Right lobe of liver (tissue), 6 donors: ENCODE measurements at regions not wholly inside any gene's neighbourhood (a gene's known extent, or its start where the extent isn't known, plus 50 kb on each side); places are given as distances from the start of the nearest gene placed in this dataset.

Experiments used
- ATAC-seq, 4 donors: fragments of 200-7000 bp; cut with Tn5 transposase; one replicate each; pipeline ENCODE4 v1.9.1; 2020; ENCODE audit warnings: mild to moderate bottlenecking in 4 of 4, moderate library complexity in 4 of 4
- DNase-seq, 3 donors: peaks; one replicate each; pipeline ENCODE4 v3.0.0-alpha.2; 2020
- H3K27ac ChIP-seq, 3 donors: fragments of 200-600 bp; one replicate each; pipeline ENCODE4 v1.8.0; 2022
- H3K27me3 ChIP-seq, 2 donors: fragments of 200-600 bp; one replicate each; pipeline ENCODE4 v1.8.0; 2022
- H3K36me3 ChIP-seq, 4 donors: fragments of 200-600 bp; sonication (generic) in 1 of 4; one replicate each; pipeline versions ENCODE4 v1.5.1 to v1.8.0; 2017 to 2022; ENCODE audit warnings: control low read depth in 1 of 4
- H3K4me1 ChIP-seq, 4 donors: fragments of 200-600 bp; sonication (generic) in 1 of 4; one replicate each; pipeline versions ENCODE4 v1.5.1 to v1.8.0; 2017 to 2022; ENCODE audit warnings: control low read depth in 1 of 4
- H3K4me3 ChIP-seq, 3 donors: fragments of 200-600 bp; one replicate each; pipeline ENCODE4 v1.8.0; 2022
- H3K9me3 ChIP-seq, 4 donors: fragments of 200-600 bp; sonication (generic) in 1 of 4; one replicate each; pipeline versions ENCODE4 v1.5.1 to v1.8.0; 2017 to 2022; ENCODE audit warnings: control low read depth in 1 of 4
- POLR2A ChIP-seq: fragments of 450-650 bp; IDR thresholded peaks from one replicate; pipeline ENCODE4 v1.6.1; 2017; ENCODE audit warnings: antibody characterized with exemption, mild to moderate bottlenecking
- WGBS: methylation state at CpG from one replicate; pipeline ENCODE4 v1.1.6; 2018; ENCODE audit warnings: low coverage, low lambda C conversion rate; ENCODE audit not compliant: insufficient coverage; ENCODE audit errors: missing lambda C conversion rate; 5-methylcytosine and 5-hydroxymethylcytosine counted together
- intact Hi-C, 2 donors: fragments of 100-400 bp; cut with DNase I; formaldehyde crosslinking; loops; one replicate each; pipeline versions ENCODE4 v1.11.2 to v1.14.1; 2022
- TF ChIP-seq, protein P1 (sequence below), 4 donors: fragments of 200-600 bp in 3 of 4; fragments of 450-650 bp in 1 of 4; IDR thresholded peaks; one replicate each; pipeline versions ENCODE4 v1.5.1 to v1.8.0; 2016 to 2022; ENCODE audit warnings: antibody characterized with exemption in 4 of 4, mild to moderate bottlenecking in 2 of 4
- donor health status: DM: no; HTN: yes; CAD: no.
- donor health status: DM: no; HTN: no; CAD: no.
- donor health status: DM: no; HTN: no; CAD: no.
- donor health status: DM: no; HTN: yes; CAD: no.
- donor health status: DM: no; HTN: yes; CAD: no.

DNA sequence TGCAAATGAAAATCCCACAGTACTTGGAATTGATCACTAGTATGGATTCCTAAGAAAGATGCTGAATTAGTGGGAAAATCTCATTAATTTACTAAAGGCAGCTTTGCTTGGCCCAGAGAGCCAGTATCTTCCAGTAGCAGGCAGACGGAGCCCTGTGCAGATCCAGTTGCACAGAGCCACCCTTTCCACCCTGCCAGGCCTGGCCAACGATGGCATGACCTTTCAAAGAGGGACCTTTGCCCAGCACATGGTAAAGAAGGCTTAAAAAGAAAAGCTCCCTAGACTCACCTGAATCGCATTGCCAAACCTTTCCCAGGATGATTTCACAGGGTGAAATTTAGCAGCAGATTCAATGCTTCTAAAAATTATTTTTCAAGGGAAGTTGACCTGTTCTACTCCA is 170.5 kb upstream of the CAMK1G start:
- H3K36me3 ChIP-seq: no peaks in the 10 kb centered on the region
- peak; percentile 37 to 87 (median 48) for ATAC-seq
- intact Hi-C loops: no loop called here
- H3K9me3 ChIP-seq: no peaks in the 10 kb centered on the region
- TF ChIP-seq POLR2A: no peak
- TF ChIP-seq, protein P1, sequence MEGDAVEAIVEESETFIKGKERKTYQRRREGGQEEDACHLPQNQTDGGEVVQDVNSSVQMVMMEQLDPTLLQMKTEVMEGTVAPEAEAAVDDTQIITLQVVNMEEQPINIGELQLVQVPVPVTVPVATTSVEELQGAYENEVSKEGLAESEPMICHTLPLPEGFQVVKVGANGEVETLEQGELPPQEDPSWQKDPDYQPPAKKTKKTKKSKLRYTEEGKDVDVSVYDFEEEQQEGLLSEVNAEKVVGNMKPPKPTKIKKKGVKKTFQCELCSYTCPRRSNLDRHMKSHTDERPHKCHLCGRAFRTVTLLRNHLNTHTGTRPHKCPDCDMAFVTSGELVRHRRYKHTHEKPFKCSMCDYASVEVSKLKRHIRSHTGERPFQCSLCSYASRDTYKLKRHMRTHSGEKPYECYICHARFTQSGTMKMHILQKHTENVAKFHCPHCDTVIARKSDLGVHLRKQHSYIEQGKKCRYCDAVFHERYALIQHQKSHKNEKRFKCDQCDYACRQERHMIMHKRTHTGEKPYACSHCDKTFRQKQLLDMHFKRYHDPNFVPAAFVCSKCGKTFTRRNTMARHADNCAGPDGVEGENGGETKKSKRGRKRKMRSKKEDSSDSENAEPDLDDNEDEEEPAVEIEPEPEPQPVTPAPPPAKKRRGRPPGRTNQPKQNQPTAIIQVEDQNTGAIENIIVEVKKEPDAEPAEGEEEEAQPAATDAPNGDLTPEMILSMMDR (IDR thresholded peaks at IDR 0.05): no peak
- no peak overlapping the region for H3K27ac ChIP-seq
- DNase-seq: peak in 1 of 3 donors; percentile 62
- WGBS: 39% methylated on average over 3 of the region's 3 CpGs
- H3K27me3 ChIP-seq: no peaks in the 10 kb centered on the region
- H3K4me3 ChIP-seq: no peak overlapping the region
- peaks cover 0 to 7% (median 0%) of the 10 kb centered on the region in 4 donors for H3K4me1 ChIP-seq

DNA sequence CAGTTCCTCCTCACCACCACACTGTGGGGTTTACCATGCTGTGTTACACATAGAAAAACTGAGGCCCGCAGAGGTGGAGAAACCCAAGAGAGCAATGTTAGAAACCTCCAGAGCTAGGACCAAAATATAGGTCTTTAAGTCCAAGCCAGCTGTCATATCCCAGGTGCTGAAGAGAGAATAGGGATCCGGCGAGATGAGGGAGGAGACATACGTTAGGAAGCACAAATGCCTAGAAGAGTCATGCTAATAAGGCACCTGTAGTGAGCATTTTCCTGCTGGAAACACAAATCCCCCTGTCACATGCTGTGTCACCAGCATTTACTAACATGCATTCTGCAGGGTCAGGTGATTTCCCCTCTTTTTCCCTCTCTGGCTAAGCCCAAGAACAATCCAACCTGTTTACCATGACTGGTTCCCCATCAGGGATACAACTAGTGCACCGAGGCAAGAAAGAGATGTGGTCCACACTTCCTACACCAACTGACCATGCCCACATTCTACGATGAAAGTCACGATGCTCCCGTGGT is 168.6 kb upstream of the CAMK1G start:
- Histone ChIP-seq H3K36me3 (no peaks in the 10 kb centered on the region), H3K27me3 (no peaks in the 10 kb centered on the region), H3K27ac (no peak overlapping the region), H3K4me3 (no peak overlapping the region), H3K4me1 (peaks cover 0 to 7% (median 0%) of the 10 kb centered on the region in 4 donors), H3K9me3 (no peaks in the 10 kb centered on the region)
- intact Hi-C loops: no loop called here
- 68% methylated on average over 8 of the region's 8 CpGs for WGBS
- ATAC-seq: no peak
- TF ChIP-seq POLR2A: no peak
- TF ChIP-seq, protein P1 (IDR thresholded peaks at IDR 0.05): no peak
- no peak for DNase-seq

DNA sequence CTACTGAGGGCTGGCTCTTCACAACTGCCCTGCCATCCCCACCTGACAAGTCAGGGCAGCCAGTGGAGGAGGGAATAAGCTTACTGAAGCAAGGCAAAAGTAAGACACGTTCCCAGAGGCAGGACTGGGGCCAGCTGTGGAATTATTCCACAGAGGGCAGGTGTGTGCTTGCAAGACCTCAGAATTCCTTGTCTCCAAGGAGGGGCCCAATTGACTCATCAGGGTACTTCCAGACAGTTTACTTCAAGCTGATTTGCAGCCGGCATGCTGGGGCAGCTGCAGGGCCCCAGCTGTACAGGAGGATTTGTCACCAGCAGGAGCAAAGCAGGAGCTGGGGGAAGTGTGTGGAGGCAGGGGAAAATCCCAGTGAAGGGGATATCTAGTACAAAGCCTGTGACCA is 167.5 kb upstream of the CAMK1G start:
- ATAC-seq (no peak), DNase-seq (no peak)
- Histone ChIP-seq H3K9me3 (no peaks in the 10 kb centered on the region), H3K27me3 (no peaks in the 10 kb centered on the region), H3K36me3 (no peaks in the 10 kb centered on the region), H3K4me1 (peaks cover 0 to 7% (median 0%) of the 10 kb centered on the region in 4 donors), H3K27ac (no peak overlapping the region), H3K4me3 (no peak overlapping the region)
- 18% methylated on average over 1 of the region's 2 CpGs for WGBS
- intact Hi-C loops: no loop called here
- no peak for TF ChIP-seq POLR2A
- TF ChIP-seq, protein P1 (IDR thresholded peaks at IDR 0.05): no peak

DNA sequence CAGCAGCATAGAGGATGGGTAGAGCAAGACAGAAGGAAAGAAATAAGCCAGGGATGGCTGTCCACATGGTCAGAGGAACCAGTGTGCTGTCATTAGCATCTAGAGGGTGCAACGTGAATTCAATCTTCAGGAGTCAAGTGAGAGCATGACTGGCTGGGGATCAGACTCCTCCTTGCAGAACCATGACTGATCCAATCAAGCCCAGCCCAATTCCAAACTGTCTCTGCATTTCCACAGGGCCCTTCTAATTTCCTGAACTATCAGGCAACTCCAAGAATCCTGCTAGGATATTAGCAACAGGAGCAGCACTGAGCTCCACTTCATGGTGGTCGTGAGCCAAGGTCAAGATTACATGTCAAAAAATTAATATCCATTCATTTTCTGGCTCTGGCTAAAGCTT is 166.8 kb upstream of the CAMK1G start:
- intact Hi-C loops: no loop called here
- Histone ChIP-seq H3K27me3 (no peaks in the 10 kb centered on the region), H3K36me3 (no peaks in the 10 kb centered on the region), H3K9me3 (no peaks in the 10 kb centered on the region), H3K4me1 (peaks cover 0 to 7% (median 0%) of the 10 kb centered on the region in 4 donors), H3K4me3 (no peak overlapping the region), H3K27ac (no peak overlapping the region)
- no peak for DNase-seq
- WGBS: 43% methylated on average over 1 of the region's 2 CpGs
- no peak for TF ChIP-seq POLR2A
- TF ChIP-seq, protein P1 (IDR thresholded peaks at IDR 0.05): no peak
- ATAC-seq: no peak

DNA sequence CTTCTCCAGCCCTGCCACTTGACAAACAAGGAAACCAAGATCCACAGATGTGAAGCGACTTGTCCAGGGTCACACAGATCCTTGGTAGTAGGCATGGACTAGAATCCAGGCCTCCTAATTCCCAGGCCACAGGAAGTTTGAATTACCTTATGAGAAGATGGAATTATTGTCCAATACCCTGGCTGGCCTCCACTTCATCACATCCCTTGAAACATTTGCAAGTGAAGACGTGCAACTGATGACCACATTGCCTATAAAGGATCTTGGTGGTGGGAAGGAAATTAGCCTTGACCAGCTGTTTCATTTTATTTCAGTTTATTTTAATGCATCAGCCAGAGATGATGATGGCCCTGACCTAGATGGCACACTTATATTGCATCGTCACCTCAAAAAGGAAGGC is 165.8 kb upstream of the CAMK1G start:
- 74% methylated on average over 3 of the region's 3 CpGs for WGBS
- TF ChIP-seq, protein P1 (IDR thresholded peaks at IDR 0.05): no peak
- TF ChIP-seq POLR2A: no peak
- intact Hi-C loops: no loop called here
- Histone ChIP-seq H3K27me3 (no peaks in the 10 kb centered on the region), H3K36me3 (no peaks in the 10 kb centered on the region), H3K4me1 (peaks cover 0 to 7% (median 0%) of the 10 kb centered on the region in 4 donors), H3K9me3 (no peaks in the 10 kb centered on the region), H3K4me3 (no peak overlapping the region), H3K27ac (no peak overlapping the region)
- ATAC-seq (no peak), DNase-seq (no peak)
